Adrenal gland (tissue), 5 donors: ENCODE measurements at regions not wholly inside any gene's neighbourhood (a gene's known extent, or its start where the extent isn't known, plus 50 kb on each side); places are given as distances from the start of the nearest gene placed in this dataset.

ENCODE experiments used
- CTCF ChIP-seq, 6 experiments: fragments of 450-650 bp in 4 of 6; fragments of 200-600 bp in 2 of 6; sonication (generic) in 1 of 6; IDR thresholded peaks; 1 replicate in 5 of 6; 2 replicates in 1 of 6; pipeline versions ENCODE4 v1.5.1 to v1.8.0; 2016 to 2021; ENCODE audit warnings: antibody characterized with exemption in 6 of 6, mild to moderate bottlenecking in 2 of 6, moderate library complexity in 1 of 6
- POLR2A ChIP-seq, 2 donors: fragments of 450-650 bp; IDR thresholded peaks; one replicate each; pipeline ENCODE4 v1.6.1; 2017; ENCODE audit warnings: antibody characterized with exemption in 2 of 2, mild to moderate bottlenecking in 2 of 2, moderate library complexity in 1 of 2
- donor health status: DM: no; HTN: no; CAD: no.

GRCh38 chr14:53517270-53517960 is 364.3 kb upstream of the DDHD1 start:
- TF ChIP-seq CTCF (IDR thresholded peaks at IDR 0.05), result no peak
- no peak for TF ChIP-seq POLR2A (IDR thresholded peaks at IDR 0.05)
